ENCODE measurements at regions not wholly inside any gene's neighbourhood (a gene's known extent, or its start where the extent isn't known, plus 50 kb on each side); places are given as distances from the start of the nearest gene placed in this dataset.

- no peak for TF ChIP-seq CHD2 (IDR thresholded peaks at IDR 0.05; ENCODE audit: low read depth, low read length)
- TF ChIP-seq ATF7 (IDR thresholded peaks at IDR 0.05) = no peak
- TF ChIP-seq POLR2A (conservative IDR thresholded peaks at IDR 0.05) = no peak
- TF ChIP-seq SP1 (CRISPR knock-in tag; IDR thresholded peaks at IDR 0.05) = no peak
- no peak for TF ChIP-seq GABPA (tag; conservative IDR thresholded peaks at IDR 0.05; ENCODE audit: low read depth)
Observed at GRCh38 chr2:219998107-219998506, 370.7 kb downstream of the SLC4A3 start.

All from K562 (cell line).